K562 (cell line): ENCODE measurements at regions not wholly inside any gene's neighbourhood (a gene's known extent, or its start where the extent isn't known, plus 50 kb on each side); places are given as distances from the start of the nearest gene placed in this dataset.
A peak's percentile ranks its signal among the peaks of the same experiment; 100 is the strongest.

ENCODE experiments used
- ATF7 ChIP-seq: fragments of 450-650 bp; IDR thresholded peaks from 2 replicates; pipeline ENCODE4 v1.7.1; 2014; ENCODE audit warnings: mild to moderate bottlenecking, moderate library complexity
- CAMTA2 ChIP-seq: fragments of 250-450 bp; sonication (Bioruptor Pico); conservative IDR thresholded peaks from 2 replicates; pipeline ENCODE4 v1.5.1; 2022
- CREM ChIP-seq: IDR thresholded peaks from 2 replicates; pipeline ENCODE4 v1.6.1; 2014; ENCODE audit warnings: antibody characterized with exemption, low read depth
- JUN ChIP-seq, 2 experiments: sonication (generic) in 1 of 2; formaldehyde crosslinking in 1 of 2; IDR thresholded peaks; 2 replicates each; pipeline versions ENCODE4 v1.6.1 to v1.8.0; 2012 to 2022; ENCODE audit warnings: borderline replicate concordance in 2 of 2, mild to moderate bottlenecking in 2 of 2, improper control_type of control experiment in 1 of 2, low read depth in 1 of 2, low read length in 1 of 2, missing genetic modification reagents in 1 of 2
- JUND ChIP-seq, 2 experiments: IDR thresholded peaks; 2 replicates in 1 of 2; 3 replicates in 1 of 2; pipeline ENCODE4 v1.6.1; 2011; ENCODE audit warnings: borderline replicate concordance in 2 of 2, low read depth in 2 of 2, low read length in 2 of 2, improper control_type of control experiment in 1 of 2, missing biosample characterization in 1 of 2, missing genetic modification characterization in 1 of 2, missing genetic modification reagents in 1 of 2
- MAFK ChIP-seq: IDR thresholded peaks from 2 replicates; pipeline ENCODE4 v1.6.1; 2011; ENCODE audit warnings: low read length, improper control_type of control experiment
- MCM3 ChIP-seq: fragments of 450-650 bp; IDR thresholded peaks from 2 replicates; pipeline ENCODE4 v1.6.1; 2016
- NR1H2 ChIP-seq: sonication (generic); formaldehyde crosslinking; IDR thresholded peaks from 2 replicates; pipeline ENCODE4 v1.4.0; 2020; ENCODE audit warnings: mild to moderate bottlenecking, missing genetic modification reagents
- NR4A1 ChIP-seq, 2 experiments: fragments of 250-450 bp in 1 of 2; fragments of 450-650 bp in 1 of 2; sonication (Bioruptor Pico) in 1 of 2; IDR thresholded peaks; 2 replicates each; pipeline versions ENCODE4 v1.4.0 to v1.6.1; 2016 to 2020; ENCODE audit warnings: mild to moderate bottlenecking in 2 of 2, missing compliant biosample characterization in 1 of 2, missing genetic modification characterization in 1 of 2, moderate library complexity in 1 of 2
- RUNX1 ChIP-seq: sonication (generic); IDR thresholded peaks from 2 replicates; pipeline ENCODE4 v1.6.1; 2016; ENCODE audit warnings: antibody characterized with exemption, low read depth
- SMARCE1 ChIP-seq: fragments of 450-650 bp; IDR thresholded peaks from 2 replicates; pipeline ENCODE4 v1.7.1; 2016; ENCODE audit warnings: mild to moderate bottlenecking
- SRSF9 ChIP-seq: fragments of 200-400 bp; formaldehyde crosslinking; IDR thresholded peaks from 2 replicates; pipeline ENCODE4 v1.6.1; 2017; ENCODE audit warnings: low read depth, low read length, borderline replicate concordance
- XRCC3 ChIP-seq: fragments of 450-650 bp; IDR thresholded peaks from 2 replicates; pipeline ENCODE4 v1.6.1; 2017; ENCODE audit warnings: mild to moderate bottlenecking, moderate library complexity
- ZNF12 ChIP-seq: sonication (generic); formaldehyde crosslinking; IDR thresholded peaks from 2 replicates; pipeline ENCODE4 v1.4.0; 2020; ENCODE audit warnings: mild to moderate bottlenecking, missing genetic modification reagents
- ZNF592 ChIP-seq: fragments of 450-650 bp; IDR thresholded peaks from 2 replicates; pipeline ENCODE4 v1.6.1; 2017; ENCODE audit warnings: antibody characterized with exemption, mild to moderate bottlenecking
- TF ChIP-seq, protein P1 (sequence below): sonication (generic); IDR thresholded peaks from 2 replicates; pipeline ENCODE4 v1.6.1; 2016

DNA sequence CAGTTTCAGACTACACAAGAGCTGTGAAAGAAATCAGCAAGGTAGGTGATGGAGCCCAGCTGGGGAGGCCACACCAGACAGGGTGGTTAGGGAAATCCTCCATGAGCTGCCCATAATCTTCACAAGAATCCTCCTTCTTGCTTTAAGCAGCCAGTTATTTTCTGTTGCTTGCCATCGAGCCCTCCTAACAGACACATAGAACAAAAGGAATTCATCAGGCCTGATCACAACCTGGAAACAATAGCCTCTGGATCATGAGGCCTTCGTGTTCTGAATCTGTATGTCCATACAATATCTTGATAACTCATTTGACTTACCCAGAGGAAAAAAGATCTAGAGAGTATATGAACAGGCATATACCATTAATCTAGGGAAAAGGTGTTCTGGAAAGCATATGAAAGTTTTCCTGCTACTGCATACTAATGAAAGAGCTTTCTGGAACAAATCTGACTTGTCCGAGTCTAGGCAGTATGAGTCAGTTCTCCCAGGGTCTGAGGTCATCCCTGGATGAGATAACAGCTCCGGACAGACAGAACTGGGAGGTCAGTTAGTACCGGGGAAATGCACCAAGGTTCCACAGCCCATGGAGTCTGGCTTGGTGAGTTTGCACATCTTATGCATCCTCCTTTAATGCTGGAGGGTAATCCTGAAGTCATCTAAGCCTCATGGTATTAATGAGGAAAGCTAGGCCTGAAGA is 52.8 kb upstream of the ELK3 start (continued):
- TF ChIP-seq RUNX1 (no peak), CAMTA2 (CRISPR knock-in tag) (no peak), NR1H2 (CRISPR knock-in tag) (no peak), MCM3 (no peak), JUN (IDR thresholded peaks at IDR 0.05; ENCODE audit: borderline replicate concordance, low read depth, low read length) (peak; percentile 91), JUN (CRISPR knock-in tag; IDR thresholded peaks at IDR 0.05; ENCODE audit: borderline replicate concordance) (no peak), XRCC3 (no peak), CREM (0 out of 2 replicates have a peak, but pooled peaks have one; percentile 36), ATF7 (peak; percentile 79), SMARCE1 (peak; percentile 46; the same call in 1 of the 2 replicates), MAFK (no peak), NR4A1 (CRISPR knock-in tag; IDR thresholded peaks at IDR 0.05) (no peak), NR4A1 (tag; IDR thresholded peaks at IDR 0.05) (no peak), ZNF12 (CRISPR knock-in tag) (no peak), JUND (IDR thresholded peaks at IDR 0.05; ENCODE audit: borderline replicate concordance, low read depth, low read length) (peak; percentile 95), JUND (tag; IDR thresholded peaks at IDR 0.05; ENCODE audit: borderline replicate concordance, low read depth, low read length) (peak; percentile 97), SRSF9 (no peak), ZNF592 (no peak)
- TF ChIP-seq, protein P1, sequence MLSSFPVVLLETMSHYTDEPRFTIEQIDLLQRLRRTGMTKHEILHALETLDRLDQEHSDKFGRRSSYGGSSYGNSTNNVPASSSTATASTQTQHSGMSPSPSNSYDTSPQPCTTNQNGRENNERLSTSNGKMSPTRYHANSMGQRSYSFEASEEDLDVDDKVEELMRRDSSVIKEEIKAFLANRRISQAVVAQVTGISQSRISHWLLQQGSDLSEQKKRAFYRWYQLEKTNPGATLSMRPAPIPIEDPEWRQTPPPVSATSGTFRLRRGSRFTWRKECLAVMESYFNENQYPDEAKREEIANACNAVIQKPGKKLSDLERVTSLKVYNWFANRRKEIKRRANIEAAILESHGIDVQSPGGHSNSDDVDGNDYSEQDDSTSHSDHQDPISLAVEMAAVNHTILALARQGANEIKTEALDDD: 0 out of 2 replicates have a peak, but pooled peaks have one; percentile 30
- TF ChIP-seq, all 486 proteins: peak for 12
